Hepatocyte (in vitro differentiated cells): ENCODE measurements at regions not wholly inside any gene's neighbourhood (a gene's known extent, or its start where the extent isn't known, plus 50 kb on each side); places are given as distances from the start of the nearest gene placed in this dataset.

ENCODE experiments used
- EZH2 ChIP-seq: fragments of 200-600 bp; sonication (generic); IDR thresholded peaks from 2 replicates; pipeline ENCODE4 v1.6.1; 2016; ENCODE audit warnings: antibody characterized with exemption, mild to moderate bottlenecking, borderline replicate concordance
- TF ChIP-seq, protein P1 (sequence below): fragments of 200-600 bp; sonication (generic); IDR thresholded peaks from 2 replicates; pipeline ENCODE4 v1.5.1; 2016; ENCODE audit warnings: antibody characterized with exemption, mild to moderate bottlenecking; ENCODE audit not compliant: poor library complexity

DNA sequence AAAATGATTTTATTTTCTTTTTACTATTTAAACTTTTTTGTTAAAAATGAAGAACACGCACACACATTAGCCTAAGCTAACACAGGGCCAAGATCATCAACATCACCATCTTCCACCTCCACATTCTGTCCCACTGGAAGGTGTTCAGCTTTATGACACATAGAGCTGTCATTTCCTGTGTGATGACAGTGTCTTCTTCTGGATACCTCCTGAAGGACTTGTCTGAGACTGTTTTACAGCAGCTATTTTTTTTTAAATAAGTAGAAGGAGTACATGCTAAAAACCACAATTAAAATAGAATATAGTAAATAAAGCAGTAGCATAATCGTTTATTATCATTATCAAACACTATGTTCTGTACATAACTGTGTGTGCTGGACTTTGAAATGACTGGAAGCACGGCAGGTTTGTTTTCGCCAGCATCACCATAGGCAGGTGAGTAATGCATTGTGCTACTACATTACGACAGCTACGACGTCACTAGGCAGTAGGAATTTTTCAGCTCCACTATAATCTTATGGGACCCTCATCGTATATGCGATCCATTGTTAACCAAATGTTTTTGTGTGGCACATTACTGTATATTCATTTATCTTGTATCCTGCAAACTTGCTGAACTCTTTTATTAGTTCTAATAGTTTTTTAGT is 72.8 kb downstream of the KLF15 start:
- TF ChIP-seq EZH2: no peak
- TF ChIP-seq, protein P1, sequence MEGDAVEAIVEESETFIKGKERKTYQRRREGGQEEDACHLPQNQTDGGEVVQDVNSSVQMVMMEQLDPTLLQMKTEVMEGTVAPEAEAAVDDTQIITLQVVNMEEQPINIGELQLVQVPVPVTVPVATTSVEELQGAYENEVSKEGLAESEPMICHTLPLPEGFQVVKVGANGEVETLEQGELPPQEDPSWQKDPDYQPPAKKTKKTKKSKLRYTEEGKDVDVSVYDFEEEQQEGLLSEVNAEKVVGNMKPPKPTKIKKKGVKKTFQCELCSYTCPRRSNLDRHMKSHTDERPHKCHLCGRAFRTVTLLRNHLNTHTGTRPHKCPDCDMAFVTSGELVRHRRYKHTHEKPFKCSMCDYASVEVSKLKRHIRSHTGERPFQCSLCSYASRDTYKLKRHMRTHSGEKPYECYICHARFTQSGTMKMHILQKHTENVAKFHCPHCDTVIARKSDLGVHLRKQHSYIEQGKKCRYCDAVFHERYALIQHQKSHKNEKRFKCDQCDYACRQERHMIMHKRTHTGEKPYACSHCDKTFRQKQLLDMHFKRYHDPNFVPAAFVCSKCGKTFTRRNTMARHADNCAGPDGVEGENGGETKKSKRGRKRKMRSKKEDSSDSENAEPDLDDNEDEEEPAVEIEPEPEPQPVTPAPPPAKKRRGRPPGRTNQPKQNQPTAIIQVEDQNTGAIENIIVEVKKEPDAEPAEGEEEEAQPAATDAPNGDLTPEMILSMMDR: no peak
